Neural cell (in vitro differentiated cells): ENCODE measurements at regions not wholly inside any gene's neighbourhood (a gene's known extent, or its start where the extent isn't known, plus 50 kb on each side); places are given as distances from the start of the nearest gene placed in this dataset.

Experiments used
- H2AFZ ChIP-seq: fragments of 200-600, 300-800 bp; sonication (generic), shearing (Covaris generic); 2 replicates; pipeline ENCODE4 v1.6.0; 2014; ENCODE audit warnings: low read depth, mild to moderate bottlenecking, antibody characterized with exemption, low read length, moderate library complexity
- H3F3A ChIP-seq: fragments of 200-600 bp; shearing (Covaris generic); 2 replicates; pipeline ENCODE4 v1.6.1; 2016; ENCODE audit warnings: mild to moderate bottlenecking, moderate library complexity, mixed read lengths, antibody characterized with exemption, low read length; ENCODE audit not compliant: insufficient read depth, poor library complexity, severe bottlenecking
- H3K27ac ChIP-seq: fragments of 200-600, 300-800 bp; sonication (generic), shearing (Covaris generic); 2 replicates; pipeline ENCODE4 v1.5.1; 2014; ENCODE audit warnings: mild to moderate bottlenecking, low read length, moderate library complexity
- H3K27me3 ChIP-seq: fragments of 300-800, 200-600 bp; sonication (generic), shearing (Covaris generic); 2 replicates; pipeline ENCODE4 v1.6.0; 2014; ENCODE audit warnings: mild to moderate bottlenecking, low read depth, low read length, moderate library complexity; ENCODE audit not compliant: insufficient read depth
- H3K36me3 ChIP-seq: fragments of 300-800, 200-600 bp; sonication (generic), shearing (Covaris generic); 2 replicates; pipeline ENCODE4 v1.5.1; 2014; ENCODE audit warnings: mild to moderate bottlenecking, antibody characterized with exemption, low read length, moderate library complexity; ENCODE audit not compliant: insufficient read depth
- H3K4me2 ChIP-seq: fragments of 300-800, 200-600 bp; sonication (generic), shearing (Covaris generic); 2 replicates; pipeline ENCODE4 v1.6.0; 2014; ENCODE audit warnings: mild to moderate bottlenecking, low read length
- H3K4me3 ChIP-seq: fragments of 300-800, 200-600 bp; sonication (generic), shearing (Covaris generic); 2 replicates; pipeline ENCODE4 v1.5.1; 2014; ENCODE audit warnings: mild to moderate bottlenecking, low read length, moderate library complexity
- H3K79me2 ChIP-seq: fragments of 200-600 bp; shearing (Covaris generic); replicated peaks from 2 replicates; pipeline ENCODE4 v1.6.0; 2014; ENCODE audit warnings: mild to moderate bottlenecking, low read length, moderate library complexity; ENCODE audit not compliant: insufficient read depth
- H3K9ac ChIP-seq: fragments of 300-800, 200-600 bp; sonication (generic), shearing (Covaris generic); 2 replicates; pipeline ENCODE4 v1.6.1; 2016; ENCODE audit warnings: mild to moderate bottlenecking, low read length, mixed read lengths
- H3K9me2 ChIP-seq: fragments of 200-600 bp; shearing (Covaris generic); 2 replicates; pipeline ENCODE4 v1.6.1; 2016; ENCODE audit warnings: mild to moderate bottlenecking, low read length, mixed read lengths; ENCODE audit not compliant: insufficient read depth
- H3K9me3 ChIP-seq: fragments of 200-600, 300-800 bp; sonication (generic), shearing (Covaris generic); 2 replicates; pipeline ENCODE4 v1.6.1; 2016; ENCODE audit warnings: mild to moderate bottlenecking, mixed run types, low read length, moderate library complexity, mixed read lengths
- H4K20me1 ChIP-seq: fragments of 200-600 bp; shearing (Covaris generic); 2 replicates; pipeline ENCODE4 v1.6.1; 2016; ENCODE audit warnings: mild to moderate bottlenecking, mixed run types; ENCODE audit not compliant: insufficient read depth
- CTCF ChIP-seq: fragments of 450-650 bp; IDR thresholded peaks from 2 replicates; pipeline ENCODE4 v1.5.1; 2014; ENCODE audit warnings: antibody characterized with exemption, mild to moderate bottlenecking, moderate library complexity; ENCODE audit not compliant: poor library complexity, severe bottlenecking
- EP300 ChIP-seq: fragments of 450-650 bp; conservative IDR thresholded peaks from 2 replicates; pipeline ENCODE4 v1.6.1; 2014; ENCODE audit warnings: antibody characterized with exemption, mild to moderate bottlenecking, moderate library complexity; ENCODE audit not compliant: poor library complexity, severe bottlenecking
- EZH2 ChIP-seq: fragments of 200-600, 300-800 bp; shearing (Covaris generic), sonication (generic); IDR thresholded peaks from 2 replicates; pipeline ENCODE4 v1.6.1; 2014; ENCODE audit warnings: antibody characterized with exemption, low read length, borderline replicate concordance, mild to moderate bottlenecking; ENCODE audit not compliant: insufficient read depth, poor library complexity, severe bottlenecking
- MXI1 ChIP-seq: fragments of 450-650 bp; conservative IDR thresholded peaks from 2 replicates; pipeline ENCODE4 v1.6.1; 2014; ENCODE audit warnings: antibody characterized with exemption, mild to moderate bottlenecking; ENCODE audit not compliant: poor library complexity, severe bottlenecking
- POLR2AphosphoS5 ChIP-seq: IDR thresholded peaks from 2 replicates; pipeline ENCODE4 v1.6.1; 2012
- RAD21 ChIP-seq: fragments of 450-650 bp; conservative IDR thresholded peaks from 2 replicates; pipeline ENCODE4 v1.6.1; 2014; ENCODE audit warnings: antibody characterized with exemption, mild to moderate bottlenecking, moderate library complexity
- REST ChIP-seq: IDR thresholded peaks from 2 replicates; pipeline ENCODE4 v1.6.1; 2012; ENCODE audit warnings: borderline replicate concordance
- SMC3 ChIP-seq: fragments of 450-650 bp; conservative IDR thresholded peaks from 2 replicates; pipeline ENCODE4 v1.6.1; 2014; ENCODE audit warnings: antibody characterized with exemption, mild to moderate bottlenecking, moderate library complexity; ENCODE audit not compliant: poor library complexity
- TAF1 ChIP-seq: IDR thresholded peaks from 2 replicates; pipeline ENCODE4 v1.6.1; 2012; ENCODE audit warnings: low read depth

GRCh38 chr9:107899961-107900330 lies 410.4 kb upstream of the KLF4 start:
- Histone ChIP-seq H3K36me3 (no peaks in the 10 kb centered on the region), H3K9me3 (no peaks in the 10 kb centered on the region), H3K4me2 (no peak overlapping the region), H3K79me2 (no peaks in the 10 kb centered on the region), H3K9me2 (no peaks in the 10 kb centered on the region), H3K27ac (no peak overlapping the region), H2AFZ (no peak overlapping the region), H3K4me3 (no peak overlapping the region), H3K27me3 (no peaks in the 10 kb centered on the region), H4K20me1 (no peaks in the 10 kb centered on the region), H3K9ac (no peak overlapping the region), H3F3A (no peaks in the 10 kb centered on the region)
- TF ChIP-seq RAD21, result no peak
- no peak for TF ChIP-seq POLR2AphosphoS5
- no peak for TF ChIP-seq EP300
- TF ChIP-seq REST, result no peak
- no peak for TF ChIP-seq MXI1
- no peak for TF ChIP-seq CTCF
- no peak for TF ChIP-seq TAF1
- TF ChIP-seq EZH2, result no peak

- no peaks in the 10 kb centered on the region for H3F3A ChIP-seq
- H3K36me3 ChIP-seq, result no peaks in the 10 kb centered on the region
- H3K4me2 ChIP-seq, result no peak overlapping the region
- H3K27me3 ChIP-seq, result no peaks in the 10 kb centered on the region
- no peaks in the 10 kb centered on the region for H3K79me2 ChIP-seq
- no peak for TF ChIP-seq TAF1
- TF ChIP-seq EZH2, result no peak
- no peak for TF ChIP-seq CTCF
- no peak for TF ChIP-seq SMC3
- no peak for TF ChIP-seq REST
- TF ChIP-seq EP300, result no peak
- no peak for TF ChIP-seq MXI1
- TF ChIP-seq RAD21, result no peak
- no peak for TF ChIP-seq POLR2AphosphoS5
- no peaks in the 10 kb centered on the region for H3K9me2 ChIP-seq
- no peak overlapping the region for H3K4me3 ChIP-seq
- no peak overlapping the region for H2AFZ ChIP-seq
- no peak overlapping the region for H3K9ac ChIP-seq
- H3K9me3 ChIP-seq, result no peaks in the 10 kb centered on the region
- no peaks in the 10 kb centered on the region for H4K20me1 ChIP-seq
- H3K27ac ChIP-seq, result no peak overlapping the region
Measured at GRCh38 chr9:107898761-107899160, 409.2 kb upstream of the KLF4 start.
